HG03066 (cell line): ENCODE measurements at regions not wholly inside any gene's neighbourhood (a gene's known extent, or its start where the extent isn't known, plus 50 kb on each side); places are given as distances from the start of the nearest gene placed in this dataset.

Experiments
- ATAC-seq: cut with Tn5 transposase; IDR thresholded peaks from one replicate; pipeline ENCODE4 v1.9.1; 2021; ENCODE audit warnings: low read depth; ENCODE audit not compliant: unreplicated experiment

DNA sequence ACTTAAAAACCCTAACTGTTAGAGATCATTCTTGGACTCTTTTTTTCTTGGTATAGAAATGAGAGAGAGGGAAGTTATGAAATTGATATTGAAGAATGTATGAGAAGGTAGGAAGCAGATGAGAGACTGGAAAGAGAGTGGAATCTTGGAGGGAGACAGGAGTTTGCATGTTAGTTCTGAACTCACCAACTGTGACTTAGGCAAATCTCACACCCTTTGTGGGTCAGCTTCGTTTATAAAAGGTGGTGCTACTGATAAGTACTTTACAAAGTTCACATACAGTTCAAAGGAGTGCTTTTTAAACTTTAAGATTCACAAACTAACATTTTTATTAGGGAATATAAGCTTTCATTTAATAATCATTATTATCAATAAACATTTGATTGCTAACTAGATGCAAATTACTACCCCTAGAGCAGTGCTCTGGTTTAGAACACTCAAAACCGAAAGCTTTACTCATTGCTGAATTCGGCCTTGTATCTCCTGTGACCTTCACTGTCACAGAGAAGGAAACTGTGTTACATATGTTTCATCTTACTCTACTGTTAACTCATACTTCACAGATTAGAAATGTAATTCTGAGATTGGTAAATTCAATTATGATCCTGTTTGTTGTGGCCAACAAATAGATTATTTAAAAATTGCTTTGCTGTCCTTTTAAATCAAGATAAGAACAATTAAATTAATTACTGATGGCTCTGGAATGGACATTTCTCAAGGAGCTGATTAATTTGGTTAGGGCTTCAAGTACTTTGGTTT, 143.2 kb downstream of the RMI1 start:
- peak; percentile 94 for ATAC-seq

GRCh38 chr9:84125046-84125445, 144.4 kb downstream of the RMI1 start:
- ATAC-seq = no peak

- ATAC-seq = no peak
Measured at GRCh38 chr9:84129529-84129928, 148.9 kb downstream of the RMI1 start.

DNA sequence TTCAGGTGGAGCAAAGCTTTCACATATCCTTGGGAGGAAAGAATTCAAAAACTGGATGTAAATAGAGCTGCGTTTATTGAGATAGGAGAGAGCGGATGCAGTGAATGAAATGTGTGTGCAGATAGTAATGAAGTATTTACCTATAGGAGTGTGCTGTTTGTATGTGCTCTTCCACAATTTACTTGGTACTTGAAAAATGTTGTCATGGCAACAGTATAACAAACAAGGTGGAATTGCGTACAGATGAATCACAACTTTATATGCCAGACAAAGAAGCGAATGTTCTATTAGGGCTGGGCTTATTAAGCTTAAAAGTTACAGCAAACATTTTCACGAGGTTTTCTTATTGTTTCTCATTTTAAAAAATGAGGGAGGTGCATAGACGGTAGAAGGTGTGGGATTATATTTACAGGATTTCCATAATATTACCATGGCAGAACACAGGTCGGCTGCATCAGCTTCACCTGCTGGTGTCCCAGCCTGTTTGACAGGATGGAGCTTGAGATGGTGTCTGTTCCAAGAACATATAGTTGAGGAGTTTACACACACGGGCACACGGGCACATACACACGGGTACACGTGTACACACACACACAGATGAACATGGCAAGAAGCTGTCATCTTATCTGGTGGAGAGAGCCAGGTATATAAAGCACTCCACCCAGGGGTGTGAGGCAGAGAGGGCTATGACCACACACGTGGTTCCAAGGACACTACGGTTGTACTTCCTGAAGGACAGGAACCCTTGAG, 155.7 kb downstream of the RMI1 start:
- no peak for ATAC-seq

GRCh38 chr9:84137968-84138367, 157.4 kb downstream of the RMI1 start:
- ATAC-seq = no peak

DNA sequence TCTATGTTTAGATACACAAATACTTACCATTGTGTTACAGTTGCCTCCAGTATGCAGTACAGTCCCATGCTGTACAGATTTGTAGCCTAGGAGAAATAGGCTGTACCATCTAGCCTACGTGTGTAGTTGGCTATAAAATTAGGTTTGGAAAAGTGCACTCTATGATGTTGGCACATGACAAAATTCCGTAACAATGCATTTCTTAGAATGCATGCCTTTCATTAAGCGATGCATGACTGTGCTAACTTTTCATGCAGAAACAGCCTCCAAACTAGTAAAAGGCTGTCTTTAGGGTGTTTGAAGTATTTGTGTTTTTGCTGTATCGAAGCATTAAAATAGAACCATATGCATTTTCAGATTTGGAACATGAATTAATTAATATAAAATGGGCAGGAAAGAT, 157.9 kb downstream of the RMI1 start:
- no peak for ATAC-seq

- ATAC-seq = no peak
Measured at GRCh38 chr9:84139296-84140070, 158.9 kb downstream of the RMI1 start.

DNA sequence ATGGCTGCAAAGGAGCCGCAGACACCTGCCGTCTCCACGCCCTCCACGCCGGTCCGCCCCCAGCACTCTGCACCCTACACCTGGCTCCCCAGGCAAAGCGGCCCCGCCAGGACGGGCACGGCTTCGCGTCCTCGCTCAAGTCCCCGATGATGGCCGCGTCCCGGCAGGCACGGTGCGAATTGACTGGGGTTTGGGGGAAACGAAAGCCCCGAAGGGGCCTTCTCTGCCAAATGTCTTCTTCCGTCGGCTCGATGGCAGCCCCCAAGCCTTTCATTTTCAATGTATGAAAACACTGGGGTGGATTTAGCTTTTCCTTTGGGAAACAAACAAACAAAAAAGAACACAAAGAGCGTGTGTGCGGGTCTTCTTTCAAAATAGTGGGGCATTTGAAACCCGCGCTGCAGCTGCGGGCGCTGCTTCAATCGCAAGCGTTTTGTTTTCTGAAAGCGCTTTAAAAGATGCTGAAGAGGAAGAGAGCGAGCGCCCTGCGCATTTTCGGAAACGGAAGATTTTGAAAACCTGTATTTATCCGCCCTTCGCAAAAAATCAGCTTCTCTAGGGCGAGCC, 160.0 kb downstream of the RMI1 start:
- no peak for ATAC-seq

DNA sequence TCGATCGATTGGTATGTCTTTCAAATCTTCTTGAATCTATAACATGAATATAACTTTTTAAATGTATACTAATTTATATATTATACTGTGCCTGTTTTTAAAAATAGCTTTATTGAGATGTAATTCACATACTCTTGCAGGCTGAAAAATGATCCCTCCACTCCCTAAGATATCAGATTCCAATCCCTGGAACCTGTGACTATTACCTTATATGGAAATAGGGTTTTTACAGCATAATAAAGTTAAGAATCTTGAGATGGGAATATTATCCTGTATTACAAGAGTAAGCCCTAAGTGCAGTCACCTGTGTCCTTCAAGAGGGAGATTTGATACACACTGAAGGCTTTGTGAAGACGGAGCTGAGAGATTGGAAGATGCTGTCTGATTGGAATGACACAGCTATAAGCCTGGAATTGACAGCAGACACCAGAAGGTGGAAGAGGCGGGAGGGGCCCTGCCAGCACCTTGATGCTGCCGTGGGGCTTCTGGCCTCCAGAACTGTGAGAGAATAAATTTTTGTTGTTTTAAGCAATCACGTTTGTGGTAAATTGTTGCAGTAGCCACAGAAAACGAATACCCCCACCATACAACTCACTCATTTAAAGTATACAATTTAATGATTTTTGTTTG, 161.3 kb downstream of the RMI1 start:
- no peak for ATAC-seq

DNA sequence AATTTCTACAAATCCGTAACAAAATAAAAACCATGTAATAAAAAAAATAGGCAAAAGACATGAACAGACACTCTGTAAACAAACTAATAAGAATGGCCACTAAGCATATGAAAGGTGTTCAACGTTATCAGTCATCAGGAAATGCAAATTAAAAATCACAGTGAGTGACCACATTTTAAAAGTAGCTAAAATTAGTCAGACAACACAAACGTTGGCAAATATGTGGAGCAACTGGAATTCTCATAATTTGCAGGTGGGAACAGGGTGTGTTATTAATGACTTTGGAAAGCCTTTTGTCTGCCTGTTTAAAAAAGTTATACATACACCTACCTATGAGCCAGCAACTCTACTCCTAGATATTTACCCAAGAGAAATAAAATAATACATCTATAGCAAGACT, 164.4 kb downstream of the RMI1 start:
- no peak for ATAC-seq

DNA sequence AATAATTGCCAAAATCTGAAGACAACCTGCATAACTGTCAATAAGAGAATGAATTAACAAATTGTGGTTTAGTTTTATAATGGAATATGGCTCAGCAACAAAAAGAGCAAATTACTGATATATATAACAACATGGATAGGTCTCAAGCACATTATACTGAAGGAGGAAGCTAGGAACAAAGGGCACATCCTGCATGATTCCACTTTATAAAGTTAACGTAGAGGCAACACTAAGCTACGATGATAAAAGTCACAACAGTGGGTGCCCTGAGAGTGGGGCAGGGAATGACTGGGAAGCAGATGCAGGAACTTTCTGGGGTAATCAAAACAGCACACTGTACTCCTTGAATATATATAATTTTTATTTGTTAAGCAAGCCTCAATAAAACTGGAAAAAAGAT, 165.2 kb downstream of the RMI1 start:
- ATAC-seq = no peak

GRCh38 chr9:84146893-84147710, 166.5 kb downstream of the RMI1 start:
- no peak for ATAC-seq

GRCh38 chr9:84151236-84151635, 170.6 kb downstream of the RMI1 start:
- no peak for ATAC-seq

DNA sequence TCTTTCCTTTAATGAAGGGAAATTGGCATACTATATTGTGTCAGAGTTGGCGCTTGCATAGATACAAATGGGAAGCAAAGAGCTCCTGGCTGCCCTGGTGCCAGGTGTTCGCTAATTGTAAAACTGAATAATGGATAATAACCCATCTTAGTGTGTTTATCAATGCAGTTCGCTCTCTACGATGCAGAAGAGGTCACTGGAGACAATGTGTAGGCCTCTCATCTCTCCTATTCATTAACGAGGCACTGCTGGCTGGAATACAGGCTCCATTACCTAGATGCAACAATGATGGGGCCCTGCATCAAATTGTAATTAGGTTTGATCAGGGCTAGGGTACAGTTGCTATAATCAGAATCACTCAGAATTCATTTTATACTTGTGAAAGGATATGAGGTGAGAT, 171.0 kb downstream of the RMI1 start:
- no peak for ATAC-seq

DNA sequence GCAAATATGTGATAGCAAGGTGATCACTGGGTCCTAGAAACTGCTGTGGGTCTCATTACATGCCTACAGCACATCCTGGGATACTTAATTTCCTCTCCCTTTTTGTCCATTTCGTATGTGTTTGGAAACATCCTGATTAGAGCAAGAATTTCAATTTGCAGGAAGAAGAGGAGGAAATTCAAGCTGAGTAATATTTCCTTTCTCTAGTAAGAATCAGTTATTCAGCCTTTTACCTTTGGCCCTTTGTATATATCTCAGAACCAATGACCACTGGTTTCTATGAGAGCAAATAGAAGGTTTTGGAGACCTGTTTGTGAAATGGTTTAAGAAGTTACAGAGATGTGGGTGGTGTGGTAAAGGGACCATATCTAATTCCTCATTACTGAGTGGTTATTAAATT, 171.6 kb downstream of the RMI1 start:
- ATAC-seq = no peak

DNA sequence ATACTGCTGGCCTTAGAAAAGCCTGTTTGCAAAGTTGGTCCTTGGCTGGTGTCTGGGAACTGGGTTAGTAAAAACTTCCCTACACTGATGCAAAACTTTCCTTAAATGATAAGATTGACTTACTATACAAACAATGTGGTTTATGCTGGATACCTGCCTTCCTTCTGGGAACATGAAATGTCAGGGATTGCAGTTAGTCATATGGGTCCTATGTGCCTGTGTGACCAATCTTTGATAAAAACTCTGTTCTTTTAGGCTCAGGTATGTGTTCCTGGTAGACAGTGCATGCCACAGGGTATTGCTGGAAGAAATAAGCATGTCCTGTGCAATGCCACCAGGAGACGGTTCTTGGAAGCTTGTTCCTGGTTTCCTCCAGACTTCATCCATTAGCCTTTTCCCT, 173.3 kb downstream of the RMI1 start:
- no peak for ATAC-seq

GRCh38 chr9:84154320-84154719, 173.7 kb downstream of the RMI1 start:
- no peak for ATAC-seq

DNA sequence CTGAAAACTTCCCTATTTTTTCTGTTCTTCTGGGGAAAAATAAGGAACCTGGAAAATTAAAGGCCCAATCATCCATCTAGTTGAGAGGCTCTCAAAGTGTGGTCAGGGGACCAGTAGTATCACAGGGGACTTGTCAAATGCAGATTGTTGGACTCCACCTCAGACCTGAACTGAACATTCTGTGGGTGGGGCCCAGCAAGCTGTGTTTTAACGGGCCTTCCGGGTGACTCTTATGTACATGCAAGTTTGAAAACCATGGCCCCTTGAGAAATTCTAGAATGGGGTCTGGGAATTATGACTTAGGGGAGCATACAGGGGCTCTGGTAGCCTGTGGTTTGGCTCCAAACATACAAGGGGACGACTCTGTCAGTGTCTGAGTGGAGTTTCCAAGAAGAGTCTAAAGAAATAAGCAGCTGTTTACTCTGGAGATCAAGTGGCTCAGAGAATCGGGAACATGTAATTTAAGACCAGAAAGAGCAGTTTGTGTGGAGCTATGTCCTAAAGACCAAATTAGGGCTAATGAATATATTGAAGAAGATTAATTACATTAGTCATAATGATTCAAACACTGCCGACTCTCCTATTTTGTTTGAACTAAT, 177.4 kb downstream of the SLC28A3 start:
- ATAC-seq = no peak

DNA sequence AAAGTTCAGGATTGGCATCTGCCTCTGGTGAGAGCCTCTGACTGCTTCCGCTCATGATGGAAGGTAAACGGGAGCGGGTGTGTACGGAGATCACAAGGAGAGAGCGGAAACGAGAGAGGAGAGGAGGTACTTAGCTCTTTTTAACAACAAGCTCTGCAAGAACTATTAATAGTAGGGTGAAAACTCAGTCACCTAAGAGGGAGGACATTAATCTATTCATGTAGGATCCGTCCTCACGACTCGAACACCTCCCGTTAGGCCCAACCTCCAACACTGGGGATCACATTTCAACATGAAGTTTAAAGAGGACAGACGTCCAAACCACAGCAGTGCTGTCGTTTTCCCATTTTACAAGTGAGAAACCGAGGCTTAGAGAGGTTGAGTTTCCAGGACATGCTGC, 173.7 kb downstream of the SLC28A3 start:
- ATAC-seq = no peak
